ENCODE measurements at regions not wholly inside any gene's neighbourhood (a gene's known extent, or its start where the extent isn't known, plus 50 kb on each side); places are given as distances from the start of the nearest gene placed in this dataset.

GRCh38 chr18:34342960-34343359, 118.2 kb upstream of the NOL4 start:
- no peak overlapping the region for H3K23ac ChIP-seq (ENCODE audit: low read depth, low read length, poor library complexity)
- H2BK15ac ChIP-seq (ENCODE audit: low read length): no peak overlapping the region
- H3K18ac ChIP-seq (ENCODE audit: low read length): no peak overlapping the region
- WGBS, 2 donors (ENCODE audit: extremely low coverage in 2 of 2, insufficient read length in 2 of 2, insufficient replicate concordance in 1 of 2): no CpG with 5 or more reads among the region's 1 CpG
- no peak overlapping the region for H3K27ac ChIP-seq (replicated peaks; ENCODE audit: low read length)
- H3K79me1 ChIP-seq (ENCODE audit: low read depth, low read length): no peaks in the 10 kb centered on the region
- no peak overlapping the region for H4K8ac ChIP-seq (ENCODE audit: low read depth, low read length)
- H2AK5ac ChIP-seq (ENCODE audit: low read depth, low read length): no peak overlapping the region
- H2AFZ ChIP-seq (ENCODE audit: low read length): no peak overlapping the region
- H2BK12ac ChIP-seq (ENCODE audit: low read length): no peak overlapping the region
- H4K91ac ChIP-seq (ENCODE audit: low read depth, low read length, poor library complexity): no peak overlapping the region
- H3K14ac ChIP-seq (ENCODE audit: low read length): no peak overlapping the region
- H2BK5ac ChIP-seq (ENCODE audit: low read length): no peak overlapping the region
- H3K4me3 ChIP-seq (ENCODE audit: low read length in 2 of 2): no peak overlapping the region
- H3K4ac ChIP-seq (ENCODE audit: low read length): no peak overlapping the region
- no peaks in the 10 kb centered on the region for H3K9me3 ChIP-seq (replicated peaks in 1 of 2; ENCODE audit: control insufficient read depth in 2 of 2, insufficient read depth in 1 of 2, low read depth in 1 of 2, low read length in 2 of 2)
- no peaks in the 10 kb centered on the region for H3K4me1 ChIP-seq (ENCODE audit: control insufficient read depth in 2 of 2, insufficient read depth in 1 of 2, low read depth in 1 of 2, low read length in 2 of 2)
- no peaks in the 10 kb centered on the region for H3K36me3 ChIP-seq (replicated peaks in 1 of 2; ENCODE audit: control insufficient read depth in 2 of 2, insufficient read depth in 2 of 2, low read length in 2 of 2)
- no peak overlapping the region for H2BK120ac ChIP-seq (ENCODE audit: low read depth, low read length)
- H3K4me2 ChIP-seq (ENCODE audit: insufficient read depth, low read length, poor library complexity, severe bottlenecking): no peak overlapping the region
- no peak overlapping the region for H3K9ac ChIP-seq (ENCODE audit: low read depth, low read length, poor library complexity)
- H3K27me3 ChIP-seq (ENCODE audit: control insufficient read depth in 3 of 3, insufficient read depth in 3 of 3, low read depth in 1 of 3, low read length in 3 of 3): no peaks in the 10 kb centered on the region
- DNase-seq (ENCODE audit: low spot score): no peak

- no peaks in the 10 kb centered on the region for H3K9me3 ChIP-seq (replicated peaks in 1 of 2; ENCODE audit: control insufficient read depth in 2 of 2, insufficient read depth in 1 of 2, low read depth in 1 of 2, low read length in 2 of 2)
- H3K9ac ChIP-seq (ENCODE audit: low read depth, low read length, poor library complexity): no peak overlapping the region
- no peak overlapping the region for H3K4me3 ChIP-seq (ENCODE audit: low read length in 2 of 2)
- no peak overlapping the region for H3K18ac ChIP-seq (ENCODE audit: low read length)
- H3K4me2 ChIP-seq (ENCODE audit: insufficient read depth, low read length, poor library complexity, severe bottlenecking): no peak overlapping the region
- H2AK5ac ChIP-seq (ENCODE audit: low read depth, low read length): no peak overlapping the region
- H2BK12ac ChIP-seq (ENCODE audit: low read length): no peak overlapping the region
- H3K23ac ChIP-seq (ENCODE audit: low read depth, low read length, poor library complexity): no peak overlapping the region
- DNase-seq (ENCODE audit: low spot score): no peak
- H3K4ac ChIP-seq (ENCODE audit: low read length): no peak overlapping the region
- H2BK120ac ChIP-seq (ENCODE audit: low read depth, low read length): no peak overlapping the region
- no peak overlapping the region for H4K8ac ChIP-seq (ENCODE audit: low read depth, low read length)
- no peak overlapping the region for H2BK5ac ChIP-seq (ENCODE audit: low read length)
- H4K91ac ChIP-seq (ENCODE audit: low read depth, low read length, poor library complexity): no peak overlapping the region
- no peak overlapping the region for H2AFZ ChIP-seq (ENCODE audit: low read length)
- no peak overlapping the region for H2BK15ac ChIP-seq (ENCODE audit: low read length)
- no peaks in the 10 kb centered on the region for H3K79me1 ChIP-seq (ENCODE audit: low read depth, low read length)
- H3K36me3 ChIP-seq (replicated peaks in 1 of 2; ENCODE audit: control insufficient read depth in 2 of 2, insufficient read depth in 2 of 2, low read length in 2 of 2): no peaks in the 10 kb centered on the region
- H3K4me1 ChIP-seq (ENCODE audit: control insufficient read depth in 2 of 2, insufficient read depth in 1 of 2, low read depth in 1 of 2, low read length in 2 of 2): no peaks in the 10 kb centered on the region
- no peaks in the 10 kb centered on the region for H3K27me3 ChIP-seq (ENCODE audit: control insufficient read depth in 3 of 3, insufficient read depth in 3 of 3, low read depth in 1 of 3, low read length in 3 of 3)
- no peak overlapping the region for H3K14ac ChIP-seq (ENCODE audit: low read length)
- H3K27ac ChIP-seq (replicated peaks; ENCODE audit: low read length): no peak overlapping the region
Observed at GRCh38 chr18:34345738-34346137, 121.0 kb upstream of the NOL4 start.

- Histone ChIP-seq H3K9me3 (replicated peaks in 1 of 2; ENCODE audit: control insufficient read depth in 2 of 2, insufficient read depth in 1 of 2, low read depth in 1 of 2, low read length in 2 of 2) (no peaks in the 10 kb centered on the region), H2BK120ac (ENCODE audit: low read depth, low read length) (no peak overlapping the region), H2AFZ (ENCODE audit: low read length) (no peak overlapping the region), H3K27me3 (ENCODE audit: control insufficient read depth in 3 of 3, insufficient read depth in 3 of 3, low read depth in 1 of 3, low read length in 3 of 3) (no peaks in the 10 kb centered on the region), H3K4ac (ENCODE audit: low read length) (no peak overlapping the region), H3K36me3 (replicated peaks in 1 of 2; ENCODE audit: control insufficient read depth in 2 of 2, insufficient read depth in 2 of 2, low read length in 2 of 2) (no peaks in the 10 kb centered on the region), H3K79me1 (ENCODE audit: low read depth, low read length) (no peaks in the 10 kb centered on the region), H3K4me1 (ENCODE audit: control insufficient read depth in 2 of 2, insufficient read depth in 1 of 2, low read depth in 1 of 2, low read length in 2 of 2) (no peaks in the 10 kb centered on the region), H2AK5ac (ENCODE audit: low read depth, low read length) (no peak overlapping the region), H4K8ac (ENCODE audit: low read depth, low read length) (no peak overlapping the region), H3K4me2 (ENCODE audit: insufficient read depth, low read length, poor library complexity, severe bottlenecking) (no peak overlapping the region), H4K91ac (ENCODE audit: low read depth, low read length, poor library complexity) (no peak overlapping the region), H2BK15ac (ENCODE audit: low read length) (no peak overlapping the region), H3K14ac (ENCODE audit: low read length) (no peak overlapping the region), H3K23ac (ENCODE audit: low read depth, low read length, poor library complexity) (no peak overlapping the region), H2BK12ac (ENCODE audit: low read length) (no peak overlapping the region), H3K27ac (replicated peaks; ENCODE audit: low read length) (no peak overlapping the region), H3K9ac (ENCODE audit: low read depth, low read length, poor library complexity) (peak overlapping the region; percentile 24), H3K4me3 (ENCODE audit: low read length in 2 of 2) (no peak overlapping the region), H2BK5ac (ENCODE audit: low read length) (no peak overlapping the region), H3K18ac (ENCODE audit: low read length) (peak overlapping the region; percentile 27)
- no peak for DNase-seq (ENCODE audit: low spot score)
- no CpG with 5 or more reads among the region's 3 CpGs for WGBS, 2 donors (ENCODE audit: extremely low coverage in 2 of 2, insufficient read length in 2 of 2, insufficient replicate concordance in 1 of 2)
Observed at GRCh38 chr18:34350778-34351177, 126.1 kb upstream of the NOL4 start.

- Histone ChIP-seq H2BK120ac (ENCODE audit: low read depth, low read length) (no peak overlapping the region), H2BK15ac (ENCODE audit: low read length) (no peak overlapping the region), H3K4me2 (ENCODE audit: insufficient read depth, low read length, poor library complexity, severe bottlenecking) (no peak overlapping the region), H3K4me1 (ENCODE audit: control insufficient read depth in 2 of 2, insufficient read depth in 1 of 2, low read depth in 1 of 2, low read length in 2 of 2) (no peaks in the 10 kb centered on the region), H3K18ac (ENCODE audit: low read length) (no peak overlapping the region), H2BK5ac (ENCODE audit: low read length) (no peak overlapping the region), H3K14ac (ENCODE audit: low read length) (no peak overlapping the region), H3K79me1 (ENCODE audit: low read depth, low read length) (no peaks in the 10 kb centered on the region), H2BK12ac (ENCODE audit: low read length) (no peak overlapping the region), H4K91ac (ENCODE audit: low read depth, low read length, poor library complexity) (no peak overlapping the region), H3K4ac (ENCODE audit: low read length) (no peak overlapping the region), H3K9me3 (replicated peaks in 1 of 2; ENCODE audit: control insufficient read depth in 2 of 2, insufficient read depth in 1 of 2, low read depth in 1 of 2, low read length in 2 of 2) (no peaks in the 10 kb centered on the region), H3K23ac (ENCODE audit: low read depth, low read length, poor library complexity) (no peak overlapping the region), H3K27ac (replicated peaks; ENCODE audit: low read length) (no peak overlapping the region), H3K36me3 (replicated peaks in 1 of 2; ENCODE audit: control insufficient read depth in 2 of 2, insufficient read depth in 2 of 2, low read length in 2 of 2) (no peaks in the 10 kb centered on the region), H2AK5ac (ENCODE audit: low read depth, low read length) (no peak overlapping the region), H3K27me3 (ENCODE audit: control insufficient read depth in 3 of 3, insufficient read depth in 3 of 3, low read depth in 1 of 3, low read length in 3 of 3) (no peaks in the 10 kb centered on the region), H3K4me3 (ENCODE audit: low read length in 2 of 2) (no peak overlapping the region), H2AFZ (ENCODE audit: low read length) (no peak overlapping the region), H4K8ac (ENCODE audit: low read depth, low read length) (no peak overlapping the region), H3K9ac (ENCODE audit: low read depth, low read length, poor library complexity) (no peak overlapping the region)
- no peak for DNase-seq (ENCODE audit: low spot score)
- WGBS, 2 donors (ENCODE audit: extremely low coverage in 2 of 2, insufficient read length in 2 of 2, insufficient replicate concordance in 1 of 2): no CpG with 5 or more reads among the region's 1 CpG
Observed at GRCh38 chr18:34352385-34353163, 127.9 kb upstream of the NOL4 start.

Measured in neuronal stem cell (in vitro differentiated cells).